SK-N-SH (cell line): ENCODE measurements at regions not wholly inside any gene's neighbourhood (a gene's known extent, or its start where the extent isn't known, plus 50 kb on each side); places are given as distances from the start of the nearest gene placed in this dataset.

Experiments
- CTCF ChIA-PET: fragments of 300-600, 350-600 bp; formaldehyde crosslinking; extraction: SDS; loops from one replicate; lab custom pipeline; 2021; lab: Yijun Ruan, JAX
- POLR2A ChIA-PET: fragments of 350-600 bp; sonication (Branson Sonifier 250); formaldehyde crosslinking; extraction: SDS; loops from one replicate; lab custom pipeline; 2020; ENCODE audit warnings: antibody characterized with exemption, inconsistent platforms; lab: Yijun Ruan, JAX
- DNase-seq: peaks from one replicate; pipeline ENCODE4 v3.0.0; 2012
- H2AFZ ChIP-seq: fragments of 200-600 bp; sonication (generic); 2 replicates; pipeline ENCODE4 v1.8.1; 2016; ENCODE audit warnings: antibody characterized with exemption, mild to moderate bottlenecking, low read depth
- H3F3A ChIP-seq: fragments of 200-600 bp; sonication (generic); replicated peaks from 2 replicates; pipeline ENCODE3; 2016; ENCODE audit warnings: antibody characterized with exemption, mild to moderate bottlenecking; ENCODE audit not compliant: insufficient read depth
- H3K27ac ChIP-seq, 2 experiments: fragments of 200-500 bp in 1 of 2; fragments of 200-600 bp in 1 of 2; sonication (Bioruptor generic) in 1 of 2; sonication (generic), shearing (Covaris generic) in 1 of 2; 2 replicates each; pipeline versions ENCODE4 v1.5.1 to v1.6.1; 2014 to 2016; ENCODE audit warnings: low read depth in 2 of 2, inconsistent platforms in 1 of 2, low read length in 1 of 2, mild to moderate bottlenecking in 1 of 2, mixed read lengths in 1 of 2
- H3K27me3 ChIP-seq: fragments of 200-600 bp; sonication (generic), shearing (Covaris generic); 2 replicates; pipeline ENCODE4 v1.6.1; 2016; ENCODE audit warnings: mixed run types; ENCODE audit not compliant: insufficient read depth
- H3K36me3 ChIP-seq, 2 experiments: fragments of 200-500 bp in 1 of 2; fragments of 200-600 bp in 1 of 2; sonication (Bioruptor generic) in 1 of 2; sonication (generic) in 1 of 2; replicated peaks in 1 of 2; 2 replicates each; pipeline versions ENCODE3 to v1.5.1; 2014 to 2016; ENCODE audit warnings: low read length in 1 of 2, mild to moderate bottlenecking in 1 of 2; ENCODE audit not compliant: insufficient read depth in 2 of 2, control insufficient read depth in 1 of 2
- H3K4me1 ChIP-seq, 2 experiments: fragments of 200-500 bp in 1 of 2; fragments of 200-600 bp in 1 of 2; sonication (Bioruptor generic) in 1 of 2; sonication (generic), shearing (Covaris generic) in 1 of 2; 2 replicates each; pipeline versions ENCODE4 v1.5.1 to v1.6.1; 2014 to 2016; ENCODE audit warnings: low read depth in 1 of 2, low read length in 1 of 2, mixed run types in 1 of 2; ENCODE audit not compliant: insufficient read depth in 2 of 2, control insufficient read depth in 1 of 2
- H3K4me2 ChIP-seq: fragments of 200-600 bp; sonication (generic), shearing (Covaris generic); 2 replicates; pipeline ENCODE4 v1.6.1; 2017; ENCODE audit warnings: mixed run types
- H3K4me3 ChIP-seq, 2 experiments: fragments of 200-500 bp in 1 of 2; fragments of 200-600 bp in 1 of 2; sonication (Bioruptor generic) in 1 of 2; sonication (generic), shearing (Covaris generic) in 1 of 2; 2 replicates each; pipeline versions ENCODE4 v1.5.1 to v1.8.1; 2014 to 2016; ENCODE audit warnings: low read depth in 2 of 2, inconsistent platforms in 1 of 2, low read length in 1 of 2, mild to moderate bottlenecking in 1 of 2, mixed read lengths in 1 of 2, moderate library complexity in 1 of 2
- H3K79me2 ChIP-seq: fragments of 200-600 bp; sonication (generic); 2 replicates; pipeline ENCODE4 v1.8.1; 2017; ENCODE audit warnings: mild to moderate bottlenecking; ENCODE audit not compliant: insufficient read depth
- H3K9ac ChIP-seq: fragments of 200-600 bp; sonication (generic); 2 replicates; pipeline ENCODE4 v1.6.1; 2017; ENCODE audit warnings: mixed run types
- H3K9me2 ChIP-seq: fragments of 200-600 bp; sonication (generic); 2 replicates; pipeline ENCODE4 v1.6.1; 2017; ENCODE audit warnings: mixed run types
- H3K9me3 ChIP-seq: fragments of 200-600 bp; sonication (generic); 2 replicates; pipeline ENCODE4 v1.6.1; 2017; ENCODE audit warnings: mixed run types, mild to moderate bottlenecking, moderate library complexity
- H4K20me1 ChIP-seq: fragments of 200-600 bp; sonication (generic); 2 replicates; pipeline ENCODE4 v1.6.1; 2017; ENCODE audit warnings: mild to moderate bottlenecking, mixed run types; ENCODE audit not compliant: insufficient read depth
- EP300 ChIP-seq, 2 experiments: IDR thresholded peaks; 2 replicates each; pipeline versions ENCODE4 v1.4.0 to v1.6.1; 2012; ENCODE audit warnings: borderline replicate concordance in 1 of 2, low read depth in 1 of 2, low read length in 1 of 2
- FOSL2 ChIP-seq: IDR thresholded peaks from 2 replicates; pipeline ENCODE4 v1.4.0; 2012; ENCODE audit warnings: low read depth, mild to moderate bottlenecking, moderate library complexity, borderline replicate concordance
- FOXJ3 ChIP-seq: sonication (generic); formaldehyde crosslinking; IDR thresholded peaks from 2 replicates; pipeline ENCODE4 v1.5.1; 2020; ENCODE audit warnings: mild to moderate bottlenecking, missing genetic modification reagents
- FOXM1 ChIP-seq: IDR thresholded peaks from 2 replicates; pipeline ENCODE4 v1.4.0; 2012; ENCODE audit warnings: low read depth, mild to moderate bottlenecking
- GABPA ChIP-seq: IDR thresholded peaks from 2 replicates; pipeline ENCODE4 v1.4.0; 2012; ENCODE audit warnings: low read depth, mild to moderate bottlenecking
- GATA2 ChIP-seq: sonication (generic); formaldehyde crosslinking; IDR thresholded peaks from 2 replicates; pipeline ENCODE4 v1.5.0; 2020; ENCODE audit warnings: mild to moderate bottlenecking, missing genetic modification reagents
- NRF1 ChIP-seq: IDR thresholded peaks from 2 replicates; pipeline ENCODE4 v1.6.1; 2012; ENCODE audit warnings: low read depth, mild to moderate bottlenecking, low read length
- POLR2AphosphoS5 ChIP-seq: IDR thresholded peaks from 2 replicates; pipeline ENCODE4 v1.6.1; 2012; ENCODE audit warnings: low read depth, low read length
- RCOR1 ChIP-seq: fragments of 150-350 bp; IDR thresholded peaks from 2 replicates; pipeline ENCODE4 v1.6.1; 2017; ENCODE audit warnings: antibody characterized with exemption, low read length
- SIN3A ChIP-seq: IDR thresholded peaks from 2 replicates; pipeline ENCODE4 v1.6.1; 2012; ENCODE audit warnings: low read depth, mild to moderate bottlenecking, low read length, moderate library complexity, borderline replicate concordance
- SMC3 ChIP-seq: IDR thresholded peaks from 2 replicates; pipeline ENCODE4 v1.6.1; 2012; ENCODE audit warnings: low read depth, low read length, improper control_type of control experiment
- TAF1 ChIP-seq: IDR thresholded peaks from 2 replicates; pipeline ENCODE4 v1.6.1; 2012; ENCODE audit warnings: low read depth, mild to moderate bottlenecking, low read length, moderate library complexity, borderline replicate concordance
- TCF12 ChIP-seq: IDR thresholded peaks from 2 replicates; pipeline ENCODE4 v1.4.0; 2012
- YY1 ChIP-seq: IDR thresholded peaks from 2 replicates; pipeline ENCODE4 v1.4.0; 2012; ENCODE audit warnings: low read depth, mild to moderate bottlenecking
- WGBS: methylation state at CpG from one replicate; pipeline ENCODE4 v1.1.6; 2017; ENCODE audit warnings: low lambda C conversion rate; 5-methylcytosine and 5-hydroxymethylcytosine counted together
- TF ChIP-seq, protein P1 (sequence below): IDR thresholded peaks from 2 replicates; pipeline ENCODE4; 2012
- TF ChIP-seq, protein P2 (sequence below): fragments of 200-600 bp; sonication (generic); IDR thresholded peaks from 2 replicates; pipeline ENCODE4 v1.6.1; 2017; ENCODE audit warnings: antibody characterized with exemption, mild to moderate bottlenecking, moderate library complexity
- TF ChIP-seq, protein P3 (sequence below): IDR thresholded peaks from 2 replicates; pipeline ENCODE4 v1.6.1; 2012; ENCODE audit warnings: mild to moderate bottlenecking, low read depth, low read length, moderate library complexity
- TF ChIP-seq, protein P4 (sequence below): fragments of 150-350 bp; IDR thresholded peaks from 2 replicates; pipeline ENCODE4 v1.6.1; 2017; ENCODE audit warnings: antibody characterized with exemption, low read length, low read depth, borderline replicate concordance

DNA sequence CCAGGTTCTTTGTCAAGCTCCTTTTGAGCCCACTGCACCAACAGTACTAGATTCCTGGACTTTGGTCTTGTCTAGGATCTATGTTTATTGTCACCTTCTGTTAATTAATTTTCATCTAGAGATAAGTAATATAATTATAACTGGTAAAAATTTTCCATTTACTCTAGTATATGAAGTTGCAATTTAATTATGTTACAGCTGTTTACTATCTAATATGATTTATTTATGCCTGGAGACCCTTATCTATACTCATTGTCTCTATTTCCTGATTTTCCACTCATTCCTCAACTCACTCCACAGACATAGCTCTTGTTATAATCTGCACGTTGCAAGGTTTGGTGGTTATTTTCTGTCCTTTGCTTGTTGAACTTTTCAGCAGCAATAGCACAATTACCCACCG lies 63.2 kb upstream of the PHF14 start (continued):
- TF ChIP-seq SIN3A = no peak
- TF ChIP-seq FOXJ3 (CRISPR knock-in tag) = no peak
- no peak for TF ChIP-seq TCF12
- TF ChIP-seq RCOR1 = peak; percentile 89; the same call in 1 of the 2 replicates
- TF ChIP-seq, protein P1, sequence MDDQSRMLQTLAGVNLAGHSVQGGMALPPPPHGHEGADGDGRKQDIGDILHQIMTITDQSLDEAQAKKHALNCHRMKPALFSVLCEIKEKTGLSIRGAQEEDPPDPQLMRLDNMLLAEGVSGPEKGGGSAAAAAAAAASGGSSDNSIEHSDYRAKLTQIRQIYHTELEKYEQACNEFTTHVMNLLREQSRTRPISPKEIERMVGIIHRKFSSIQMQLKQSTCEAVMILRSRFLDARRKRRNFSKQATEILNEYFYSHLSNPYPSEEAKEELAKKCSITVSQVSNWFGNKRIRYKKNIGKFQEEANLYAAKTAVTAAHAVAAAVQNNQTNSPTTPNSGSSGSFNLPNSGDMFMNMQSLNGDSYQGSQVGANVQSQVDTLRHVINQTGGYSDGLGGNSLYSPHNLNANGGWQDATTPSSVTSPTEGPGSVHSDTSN = no peak
- TF ChIP-seq SMC3 = no peak
- no peak for TF ChIP-seq YY1
- no peak for TF ChIP-seq TAF1
- TF ChIP-seq GATA2 = peak; percentile 71

DNA sequence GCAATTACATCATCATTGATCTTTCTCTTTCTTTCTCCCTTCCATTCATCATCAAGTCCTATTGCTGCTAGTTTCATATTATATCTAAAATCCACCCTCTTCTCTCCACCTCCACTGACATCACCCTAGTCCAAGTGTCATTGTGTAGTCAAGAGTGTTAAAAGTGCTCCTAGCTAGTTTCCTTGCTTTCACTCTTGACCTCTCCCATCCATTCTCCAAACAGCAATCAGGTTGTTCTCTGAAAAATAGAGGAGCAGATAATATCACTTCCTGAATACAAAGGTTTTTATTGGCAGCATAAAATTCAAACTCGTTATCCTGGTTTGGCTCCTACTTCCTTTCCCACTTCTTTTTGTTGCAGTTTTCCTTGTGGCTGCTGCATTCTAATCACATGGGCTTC lies 61.6 kb upstream of the PHF14 start:
- TF ChIP-seq YY1 = no peak
- no peak for TF ChIP-seq GABPA
- no peak for TF ChIP-seq POLR2AphosphoS5
- no peak for TF ChIP-seq FOXM1
- TF ChIP-seq, protein P2, sequence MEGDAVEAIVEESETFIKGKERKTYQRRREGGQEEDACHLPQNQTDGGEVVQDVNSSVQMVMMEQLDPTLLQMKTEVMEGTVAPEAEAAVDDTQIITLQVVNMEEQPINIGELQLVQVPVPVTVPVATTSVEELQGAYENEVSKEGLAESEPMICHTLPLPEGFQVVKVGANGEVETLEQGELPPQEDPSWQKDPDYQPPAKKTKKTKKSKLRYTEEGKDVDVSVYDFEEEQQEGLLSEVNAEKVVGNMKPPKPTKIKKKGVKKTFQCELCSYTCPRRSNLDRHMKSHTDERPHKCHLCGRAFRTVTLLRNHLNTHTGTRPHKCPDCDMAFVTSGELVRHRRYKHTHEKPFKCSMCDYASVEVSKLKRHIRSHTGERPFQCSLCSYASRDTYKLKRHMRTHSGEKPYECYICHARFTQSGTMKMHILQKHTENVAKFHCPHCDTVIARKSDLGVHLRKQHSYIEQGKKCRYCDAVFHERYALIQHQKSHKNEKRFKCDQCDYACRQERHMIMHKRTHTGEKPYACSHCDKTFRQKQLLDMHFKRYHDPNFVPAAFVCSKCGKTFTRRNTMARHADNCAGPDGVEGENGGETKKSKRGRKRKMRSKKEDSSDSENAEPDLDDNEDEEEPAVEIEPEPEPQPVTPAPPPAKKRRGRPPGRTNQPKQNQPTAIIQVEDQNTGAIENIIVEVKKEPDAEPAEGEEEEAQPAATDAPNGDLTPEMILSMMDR = no peak
- TF ChIP-seq EP300 (IDR thresholded peaks at IDR 0.05; ENCODE audit: borderline replicate concordance in 1 of 2, low read depth in 1 of 2, low read length in 1 of 2) = no peak
- no peak for TF ChIP-seq TCF12
- TF ChIP-seq, protein P3, sequence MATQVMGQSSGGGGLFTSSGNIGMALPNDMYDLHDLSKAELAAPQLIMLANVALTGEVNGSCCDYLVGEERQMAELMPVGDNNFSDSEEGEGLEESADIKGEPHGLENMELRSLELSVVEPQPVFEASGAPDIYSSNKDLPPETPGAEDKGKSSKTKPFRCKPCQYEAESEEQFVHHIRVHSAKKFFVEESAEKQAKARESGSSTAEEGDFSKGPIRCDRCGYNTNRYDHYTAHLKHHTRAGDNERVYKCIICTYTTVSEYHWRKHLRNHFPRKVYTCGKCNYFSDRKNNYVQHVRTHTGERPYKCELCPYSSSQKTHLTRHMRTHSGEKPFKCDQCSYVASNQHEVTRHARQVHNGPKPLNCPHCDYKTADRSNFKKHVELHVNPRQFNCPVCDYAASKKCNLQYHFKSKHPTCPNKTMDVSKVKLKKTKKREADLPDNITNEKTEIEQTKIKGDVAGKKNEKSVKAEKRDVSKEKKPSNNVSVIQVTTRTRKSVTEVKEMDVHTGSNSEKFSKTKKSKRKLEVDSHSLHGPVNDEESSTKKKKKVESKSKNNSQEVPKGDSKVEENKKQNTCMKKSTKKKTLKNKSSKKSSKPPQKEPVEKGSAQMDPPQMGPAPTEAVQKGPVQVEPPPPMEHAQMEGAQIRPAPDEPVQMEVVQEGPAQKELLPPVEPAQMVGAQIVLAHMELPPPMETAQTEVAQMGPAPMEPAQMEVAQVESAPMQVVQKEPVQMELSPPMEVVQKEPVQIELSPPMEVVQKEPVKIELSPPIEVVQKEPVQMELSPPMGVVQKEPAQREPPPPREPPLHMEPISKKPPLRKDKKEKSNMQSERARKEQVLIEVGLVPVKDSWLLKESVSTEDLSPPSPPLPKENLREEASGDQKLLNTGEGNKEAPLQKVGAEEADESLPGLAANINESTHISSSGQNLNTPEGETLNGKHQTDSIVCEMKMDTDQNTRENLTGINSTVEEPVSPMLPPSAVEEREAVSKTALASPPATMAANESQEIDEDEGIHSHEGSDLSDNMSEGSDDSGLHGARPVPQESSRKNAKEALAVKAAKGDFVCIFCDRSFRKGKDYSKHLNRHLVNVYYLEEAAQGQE = no peak
- no peak for TF ChIP-seq NRF1
- TF ChIP-seq, protein P4, sequence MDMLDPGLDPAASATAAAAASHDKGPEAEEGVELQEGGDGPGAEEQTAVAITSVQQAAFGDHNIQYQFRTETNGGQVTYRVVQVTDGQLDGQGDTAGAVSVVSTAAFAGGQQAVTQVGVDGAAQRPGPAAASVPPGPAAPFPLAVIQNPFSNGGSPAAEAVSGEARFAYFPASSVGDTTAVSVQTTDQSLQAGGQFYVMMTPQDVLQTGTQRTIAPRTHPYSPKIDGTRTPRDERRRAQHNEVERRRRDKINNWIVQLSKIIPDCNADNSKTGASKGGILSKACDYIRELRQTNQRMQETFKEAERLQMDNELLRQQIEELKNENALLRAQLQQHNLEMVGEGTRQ = no peak
- TF ChIP-seq FOSL2 = no peak
- Histone ChIP-seq H3K79me2 (no peaks in the 10 kb centered on the region), H3K27ac (no peak overlapping the region), H3F3A (no peaks in the 10 kb centered on the region), H3K9ac (no peak overlapping the region), H2AFZ (no peak overlapping the region), H3K4me2 (no peak overlapping the region), H3K36me3 (no peaks in the 10 kb centered on the region), H4K20me1 (no peaks in the 10 kb centered on the region), H3K9me3 (no peaks in the 10 kb centered on the region), H3K4me1 (no peaks in the 10 kb centered on the region; a peak in 1 of 4 replicates), H3K4me3 (no peak overlapping the region), H3K27me3 (no peaks in the 10 kb centered on the region), H3K9me2 (no peaks in the 10 kb centered on the region)
- no peak for DNase-seq
- ChIA-PET CTCF (no interaction called here), POLR2A (interaction anchor here (1.1 kb wide), 1 partner anchor 28 kb away, joined by 3 read pairs; a partner anchor contains a TSS)
- 43% methylated on average over 1 of the region's 1 CpG for WGBS
